ENCODE measurements at regions not wholly inside any gene's neighbourhood (a gene's known extent, or its start where the extent isn't known, plus 50 kb on each side); places are given as distances from the start of the nearest gene placed in this dataset.

GRCh38 chr5:58215364-58215763 lies 244.5 kb downstream of the PLK2 start:
- TF ChIP-seq, protein P1, sequence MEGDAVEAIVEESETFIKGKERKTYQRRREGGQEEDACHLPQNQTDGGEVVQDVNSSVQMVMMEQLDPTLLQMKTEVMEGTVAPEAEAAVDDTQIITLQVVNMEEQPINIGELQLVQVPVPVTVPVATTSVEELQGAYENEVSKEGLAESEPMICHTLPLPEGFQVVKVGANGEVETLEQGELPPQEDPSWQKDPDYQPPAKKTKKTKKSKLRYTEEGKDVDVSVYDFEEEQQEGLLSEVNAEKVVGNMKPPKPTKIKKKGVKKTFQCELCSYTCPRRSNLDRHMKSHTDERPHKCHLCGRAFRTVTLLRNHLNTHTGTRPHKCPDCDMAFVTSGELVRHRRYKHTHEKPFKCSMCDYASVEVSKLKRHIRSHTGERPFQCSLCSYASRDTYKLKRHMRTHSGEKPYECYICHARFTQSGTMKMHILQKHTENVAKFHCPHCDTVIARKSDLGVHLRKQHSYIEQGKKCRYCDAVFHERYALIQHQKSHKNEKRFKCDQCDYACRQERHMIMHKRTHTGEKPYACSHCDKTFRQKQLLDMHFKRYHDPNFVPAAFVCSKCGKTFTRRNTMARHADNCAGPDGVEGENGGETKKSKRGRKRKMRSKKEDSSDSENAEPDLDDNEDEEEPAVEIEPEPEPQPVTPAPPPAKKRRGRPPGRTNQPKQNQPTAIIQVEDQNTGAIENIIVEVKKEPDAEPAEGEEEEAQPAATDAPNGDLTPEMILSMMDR (IDR thresholded peaks at IDR 0.05; ENCODE audit: poor library complexity), result no peak
- TF ChIP-seq EZH2phosphoT487 (IDR thresholded peaks at IDR 0.05; ENCODE audit: low read depth, severe bottlenecking, unreplicated experiment) (no peak), EZH2 (IDR thresholded peaks at IDR 0.05; ENCODE audit: borderline replicate concordance) (no peak)

All from hepatocyte (in vitro differentiated cells).